ENCODE measurements at regions not wholly inside any gene's neighbourhood (a gene's known extent, or its start where the extent isn't known, plus 50 kb on each side); places are given as distances from the start of the nearest gene placed in this dataset.

DNA sequence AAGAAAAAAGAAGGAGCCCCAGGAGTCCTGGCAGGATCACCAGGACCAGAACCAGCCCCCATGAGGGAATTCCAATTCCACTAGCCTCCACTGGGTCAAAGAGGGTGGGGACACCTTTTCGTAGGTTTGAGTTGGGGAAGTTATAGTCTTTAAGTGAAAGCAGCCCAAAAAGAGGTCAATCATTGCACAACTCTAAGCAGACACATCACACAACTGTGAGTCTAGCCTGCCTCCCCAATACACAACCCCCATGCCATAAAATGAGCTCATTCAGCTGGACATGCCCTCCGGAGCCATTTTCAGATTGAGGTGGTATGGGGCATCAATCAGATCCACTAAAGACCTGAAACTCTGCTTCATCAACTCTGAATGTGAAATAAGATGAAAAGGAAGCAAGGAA lies 179.9 kb downstream of the NPHP4 start:
- Mint-ChIP-seq H3K4me1 (ENCODE audit: low read depth) (no peaks in the 10 kb centered on the region), H3K9me3 (no peaks in the 10 kb centered on the region), H3K27me3 (ENCODE audit: low read depth) (no peaks in the 10 kb centered on the region), H3K36me3 (ENCODE audit: low read depth) (no peaks in the 10 kb centered on the region), H3K27ac (no peak overlapping the region), H3K4me3 (no peak overlapping the region)
- DNase-seq (ENCODE audit: low spot score): no peak

DNA sequence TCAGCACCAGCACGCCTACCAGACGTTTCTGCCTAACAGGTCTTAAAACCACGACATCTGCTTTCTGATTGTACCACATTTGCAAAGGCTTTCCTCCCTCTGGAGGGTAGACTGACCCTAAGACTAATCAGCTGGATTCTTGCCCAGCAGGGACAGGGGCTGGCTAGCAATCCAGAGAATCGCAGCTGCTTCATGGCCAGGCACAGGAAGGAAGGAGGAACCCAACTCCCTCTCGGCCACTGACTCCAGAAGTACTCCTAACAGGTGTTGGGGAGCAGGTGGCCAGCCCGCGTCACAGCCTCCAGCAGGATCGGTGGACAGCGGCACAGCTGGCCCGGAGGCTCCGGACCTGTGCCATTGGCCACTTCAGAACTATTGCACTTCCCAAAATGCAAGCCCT lies 180.8 kb downstream of the NPHP4 start:
- no peak for DNase-seq (ENCODE audit: low spot score)
- no peak overlapping the region for H3K27ac Mint-ChIP-seq
- H3K4me1 Mint-ChIP-seq (ENCODE audit: low read depth): no peaks in the 10 kb centered on the region
- H3K4me3 Mint-ChIP-seq: no peak overlapping the region
- H3K36me3 Mint-ChIP-seq (ENCODE audit: low read depth): no peaks in the 10 kb centered on the region
- no peaks in the 10 kb centered on the region for H3K27me3 Mint-ChIP-seq (ENCODE audit: low read depth)
- H3K9me3 Mint-ChIP-seq: no peaks in the 10 kb centered on the region

DNA sequence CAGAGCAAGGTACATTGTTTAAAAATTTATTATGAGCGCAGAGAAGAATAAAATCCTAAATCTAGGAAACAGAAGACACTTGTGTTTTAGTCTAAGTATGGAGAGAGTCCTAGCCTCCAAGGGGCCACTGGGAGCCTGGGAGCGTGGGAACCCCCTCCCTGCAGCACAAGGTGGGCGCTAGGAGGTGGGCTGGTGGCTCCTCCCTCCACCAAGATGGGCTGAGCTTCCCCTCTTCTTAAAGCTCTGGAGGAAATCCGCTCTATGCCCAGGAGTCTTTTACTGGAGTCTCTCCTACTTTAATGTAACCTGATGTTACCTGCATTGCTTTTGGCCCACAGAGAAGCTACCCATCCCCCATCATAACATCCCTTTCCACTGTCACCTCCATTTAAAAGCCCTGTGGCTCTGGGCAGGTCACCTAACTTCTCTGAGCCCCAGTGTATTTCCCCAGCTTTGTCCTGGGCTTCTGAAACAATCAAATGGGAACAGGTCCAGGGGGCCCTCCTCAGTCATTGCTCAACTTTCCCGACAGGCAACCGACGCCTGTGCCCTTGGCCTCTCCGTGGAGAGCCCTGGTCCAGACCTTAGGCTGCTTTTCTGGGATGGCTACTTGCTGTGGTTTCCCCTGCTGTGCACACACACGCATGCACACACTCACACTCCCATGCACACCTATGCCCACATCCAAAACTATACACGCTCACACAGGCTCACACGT lies 181.5 kb downstream of the NPHP4 start:
- Mint-ChIP-seq H3K9me3 (no peaks in the 10 kb centered on the region), H3K4me1 (ENCODE audit: low read depth) (no peaks in the 10 kb centered on the region), H3K27me3 (ENCODE audit: low read depth) (no peaks in the 10 kb centered on the region), H3K4me3 (no peak overlapping the region), H3K36me3 (ENCODE audit: low read depth) (no peaks in the 10 kb centered on the region), H3K27ac (no peak overlapping the region)
- no peak for DNase-seq (ENCODE audit: low spot score)

DNA sequence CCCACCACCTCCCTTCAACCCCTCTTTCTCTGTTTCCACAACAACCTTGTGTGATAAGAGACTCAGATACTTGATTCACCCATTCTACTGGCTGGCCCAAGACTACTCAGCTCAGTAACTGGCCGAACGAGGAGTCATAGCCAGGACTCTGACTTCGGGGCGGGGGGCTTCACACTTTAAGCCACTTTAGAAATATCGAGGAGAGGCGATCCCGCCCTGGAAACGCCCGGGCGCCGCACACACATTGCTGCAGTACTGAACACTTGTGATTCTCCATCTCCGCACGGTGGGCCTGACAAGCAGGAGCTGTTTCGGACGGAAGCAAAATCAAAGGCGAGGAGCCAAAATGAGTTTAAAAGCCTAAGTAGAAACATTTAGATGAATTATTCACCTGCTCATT lies 182.1 kb downstream of the NPHP4 start:
- H3K4me1 Mint-ChIP-seq (ENCODE audit: low read depth): no peaks in the 10 kb centered on the region
- no peaks in the 10 kb centered on the region for H3K27me3 Mint-ChIP-seq (ENCODE audit: low read depth)
- H3K9me3 Mint-ChIP-seq: no peaks in the 10 kb centered on the region
- DNase-seq (ENCODE audit: low spot score): no peak
- no peak overlapping the region for H3K4me3 Mint-ChIP-seq
- no peaks in the 10 kb centered on the region for H3K36me3 Mint-ChIP-seq (ENCODE audit: low read depth)
- H3K27ac Mint-ChIP-seq: no peak overlapping the region

DNA sequence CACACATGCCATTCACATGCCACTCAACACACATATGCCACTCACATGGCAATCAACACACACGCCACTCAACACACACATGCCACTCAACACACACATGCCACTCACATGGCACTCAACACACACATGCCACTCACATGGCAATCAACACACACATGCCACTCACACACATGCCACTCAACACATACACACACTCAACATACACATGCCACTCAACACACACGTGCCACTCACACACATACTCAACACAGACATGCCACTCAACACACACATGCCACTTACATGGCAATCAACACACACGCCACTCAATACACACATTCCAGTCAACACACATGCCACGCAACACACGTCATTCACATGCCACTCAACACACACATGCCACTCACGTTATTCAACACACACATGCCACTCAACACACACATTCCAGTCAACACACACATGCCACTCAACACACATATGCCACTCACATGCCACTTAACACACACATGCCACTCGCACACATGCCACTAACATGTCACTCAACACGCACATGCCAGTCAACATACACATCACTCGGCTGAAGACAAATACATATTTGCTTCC lies 182.9 kb downstream of the NPHP4 start:
- H3K27me3 Mint-ChIP-seq (ENCODE audit: low read depth): no peaks in the 10 kb centered on the region
- no peak for DNase-seq (ENCODE audit: low spot score)
- no peak overlapping the region for H3K4me3 Mint-ChIP-seq
- H3K36me3 Mint-ChIP-seq (ENCODE audit: low read depth): no peaks in the 10 kb centered on the region
- H3K27ac Mint-ChIP-seq: no peak overlapping the region
- H3K4me1 Mint-ChIP-seq (ENCODE audit: low read depth): no peaks in the 10 kb centered on the region
- no peaks in the 10 kb centered on the region for H3K9me3 Mint-ChIP-seq

DNA sequence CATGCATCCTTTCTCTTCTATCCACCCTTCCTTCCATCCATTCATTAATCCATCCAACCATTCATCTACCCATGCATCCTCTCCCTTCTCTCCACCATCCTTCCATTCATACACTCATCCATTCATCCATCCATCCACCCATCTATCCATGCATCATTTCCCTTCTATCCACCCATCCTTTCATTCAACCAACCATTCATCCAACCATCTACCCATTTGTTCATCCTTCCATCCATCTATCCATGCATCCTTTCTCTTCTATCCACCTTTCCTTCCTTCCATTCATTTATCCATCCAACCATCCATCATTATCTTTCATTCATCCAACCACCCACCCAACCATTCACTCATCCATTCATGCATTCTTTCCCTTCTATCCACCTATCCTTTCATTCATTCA lies 188.4 kb downstream of the NPHP4 start:
- Mint-ChIP-seq H3K4me3 (no peak overlapping the region), H3K27me3 (ENCODE audit: low read depth) (no peaks in the 10 kb centered on the region)

DNA sequence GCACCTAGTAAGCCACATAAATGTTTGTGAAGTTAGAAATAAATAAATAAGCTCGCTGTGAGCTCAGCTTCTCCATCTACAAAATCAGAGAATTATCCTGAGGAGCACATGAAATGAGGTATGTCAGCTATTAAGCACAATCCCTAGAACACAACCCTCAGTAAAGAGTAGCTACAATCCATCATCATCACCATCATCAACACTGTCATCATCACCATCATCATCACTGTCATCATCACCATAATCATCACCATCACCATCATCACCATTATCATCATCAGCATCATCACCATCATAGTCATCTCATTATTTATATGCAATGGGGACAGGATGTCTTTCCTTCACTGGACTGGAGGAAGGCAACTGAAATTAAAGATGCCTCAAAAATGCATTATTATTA lies 189.6 kb downstream of the NPHP4 start:
- DNase-seq (ENCODE audit: low spot score): no peak
- H3K4me3 Mint-ChIP-seq: no peak overlapping the region
- H3K27ac Mint-ChIP-seq: no peak overlapping the region
- H3K4me1 Mint-ChIP-seq (ENCODE audit: low read depth): no peaks in the 10 kb centered on the region
- no peaks in the 10 kb centered on the region for H3K9me3 Mint-ChIP-seq
- H3K27me3 Mint-ChIP-seq (ENCODE audit: low read depth): no peaks in the 10 kb centered on the region
- no peaks in the 10 kb centered on the region for H3K36me3 Mint-ChIP-seq (ENCODE audit: low read depth)

More for the DNA sequence above, 188.4 kb downstream of the NPHP4 start:
- no peaks in the 10 kb centered on the region for H3K36me3 Mint-ChIP-seq (ENCODE audit: low read depth)
- no peaks in the 10 kb centered on the region for H3K4me1 Mint-ChIP-seq (ENCODE audit: low read depth)
- no peak overlapping the region for H3K27ac Mint-ChIP-seq
- DNase-seq (ENCODE audit: low spot score): no peak
- H3K9me3 Mint-ChIP-seq: no peaks in the 10 kb centered on the region

DNA sequence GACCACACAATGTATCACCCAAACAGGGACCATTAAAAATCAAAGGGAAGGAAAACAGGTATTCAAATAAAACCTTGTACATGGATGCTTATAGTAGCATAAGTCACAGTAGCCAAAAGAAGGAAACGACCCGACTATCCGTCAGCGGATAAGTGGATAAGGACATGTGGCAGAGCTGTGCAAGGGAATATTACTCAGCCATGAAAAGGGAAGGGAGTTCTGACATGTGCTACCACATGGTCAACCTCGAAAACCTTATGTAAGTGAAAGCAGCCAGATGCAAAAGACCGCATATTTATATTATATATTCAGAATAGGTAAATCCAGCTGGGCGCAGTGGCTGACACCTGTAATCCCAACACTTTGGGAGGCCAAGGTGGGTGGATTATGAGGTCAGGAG lies 193.3 kb downstream of the NPHP4 start:
- Mint-ChIP-seq H3K9me3 (no peaks in the 10 kb centered on the region), H3K27ac (no peak overlapping the region), H3K36me3 (ENCODE audit: low read depth) (no peaks in the 10 kb centered on the region), H3K4me1 (ENCODE audit: low read depth) (no peaks in the 10 kb centered on the region), H3K27me3 (ENCODE audit: low read depth) (no peaks in the 10 kb centered on the region), H3K4me3 (no peak overlapping the region)
- DNase-seq (ENCODE audit: low spot score): no peak

DNA sequence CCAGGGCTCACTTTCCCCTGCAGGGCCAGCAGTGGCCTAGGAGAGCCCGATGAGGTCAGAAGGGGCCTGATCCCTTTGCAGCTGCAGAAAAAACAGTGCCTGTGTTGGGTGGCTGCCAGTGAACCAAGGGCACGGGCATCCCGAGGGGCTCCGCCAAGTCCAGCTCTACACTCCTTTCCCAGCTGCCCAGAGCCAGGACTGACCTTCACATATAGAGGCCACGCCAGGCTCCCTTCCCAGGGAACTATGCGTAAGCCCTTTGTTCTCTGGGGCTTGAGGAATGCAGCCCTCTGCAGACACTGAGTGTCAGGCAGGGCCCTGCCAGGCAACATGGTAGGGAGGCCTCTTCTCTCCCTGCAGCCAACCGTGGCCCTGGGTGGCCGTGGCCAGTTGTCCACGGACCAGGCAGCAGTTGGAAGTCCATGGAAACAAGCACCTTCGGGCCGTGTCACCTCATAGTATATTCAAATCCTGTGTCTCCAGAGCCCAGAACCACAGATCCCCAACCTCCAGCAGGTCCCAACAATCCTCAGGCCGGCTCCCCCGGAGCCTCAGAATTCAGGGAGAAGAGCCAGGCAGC lies 194.0 kb downstream of the NPHP4 start:
- H3K4me1 Mint-ChIP-seq (ENCODE audit: low read depth): no peaks in the 10 kb centered on the region
- H3K27ac Mint-ChIP-seq: no peak overlapping the region
- H3K9me3 Mint-ChIP-seq: no peaks in the 10 kb centered on the region
- no peaks in the 10 kb centered on the region for H3K36me3 Mint-ChIP-seq (ENCODE audit: low read depth)
- no peaks in the 10 kb centered on the region for H3K27me3 Mint-ChIP-seq (ENCODE audit: low read depth)
- DNase-seq (ENCODE audit: low spot score): no peak
- H3K4me3 Mint-ChIP-seq: no peak overlapping the region

DNA sequence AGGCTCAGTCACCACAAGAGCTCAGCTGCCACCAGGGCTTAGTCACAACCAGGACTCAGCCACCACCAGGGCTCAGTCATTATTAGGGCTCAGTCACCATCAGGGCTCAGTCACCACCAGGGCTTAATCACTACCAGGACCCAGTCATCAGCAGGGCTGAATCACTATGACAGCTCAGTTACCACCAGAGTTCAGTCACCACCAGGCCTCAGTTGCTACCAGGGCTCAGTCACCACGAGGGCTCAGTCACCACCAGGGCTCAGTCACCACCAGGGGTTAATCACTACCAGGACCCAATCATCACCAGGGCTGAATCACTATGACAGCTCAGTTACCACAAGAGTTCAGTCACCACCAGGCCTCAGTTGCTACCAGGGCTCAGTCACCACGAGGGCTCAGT lies 196.2 kb downstream of the NPHP4 start:
- no peak overlapping the region for H3K4me3 Mint-ChIP-seq
- no peak overlapping the region for H3K27ac Mint-ChIP-seq
- H3K9me3 Mint-ChIP-seq: no peaks in the 10 kb centered on the region
- DNase-seq (ENCODE audit: low spot score): no peak
- no peaks in the 10 kb centered on the region for H3K36me3 Mint-ChIP-seq (ENCODE audit: low read depth)
- H3K27me3 Mint-ChIP-seq (ENCODE audit: low read depth): no peaks in the 10 kb centered on the region
- no peaks in the 10 kb centered on the region for H3K4me1 Mint-ChIP-seq (ENCODE audit: low read depth)

DNA sequence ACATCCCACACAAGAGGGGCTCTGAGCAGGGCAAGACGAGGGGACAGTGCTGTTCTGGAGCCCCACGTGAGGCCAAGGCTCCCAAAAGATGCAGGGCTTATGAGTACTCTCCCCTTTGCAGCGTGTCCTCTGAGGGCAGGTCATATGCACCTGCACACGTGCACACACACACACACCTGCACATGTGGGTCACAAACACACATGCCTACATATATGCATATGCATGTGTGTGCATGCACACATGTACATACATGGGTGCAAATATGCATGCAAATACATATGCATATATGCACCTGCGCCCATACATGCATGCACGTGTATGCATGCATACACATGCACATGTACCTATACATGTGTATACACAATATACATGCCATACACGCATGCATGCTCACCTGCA lies 197.9 kb downstream of the NPHP4 start:
- no peaks in the 10 kb centered on the region for H3K4me1 Mint-ChIP-seq (ENCODE audit: low read depth)
- no peak overlapping the region for H3K4me3 Mint-ChIP-seq
- H3K27me3 Mint-ChIP-seq (ENCODE audit: low read depth): no peaks in the 10 kb centered on the region
- H3K36me3 Mint-ChIP-seq (ENCODE audit: low read depth): no peaks in the 10 kb centered on the region
- DNase-seq (ENCODE audit: low spot score): no peak
- no peak overlapping the region for H3K27ac Mint-ChIP-seq
- H3K9me3 Mint-ChIP-seq: peaks cover 5% of the 10 kb centered on the region

DNA sequence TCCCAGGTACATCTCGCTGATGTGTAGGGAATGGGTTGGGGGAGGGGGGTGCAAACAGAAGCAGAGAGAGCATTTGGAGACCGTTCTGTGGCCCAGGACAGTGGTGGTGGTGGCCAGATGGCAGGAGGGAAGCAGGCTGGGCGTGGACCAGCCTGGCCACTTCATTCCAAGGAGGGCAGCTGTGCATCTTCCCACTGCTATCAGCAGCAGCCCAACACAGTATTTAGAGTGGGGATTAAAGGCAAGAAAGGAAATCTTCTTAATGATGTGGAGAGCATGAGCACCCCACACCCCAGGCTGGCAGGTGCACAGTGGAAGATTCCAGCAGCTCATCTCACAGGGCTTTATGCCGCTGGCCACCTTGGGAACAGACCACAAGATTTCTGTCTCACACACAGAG lies 198.7 kb downstream of the NPHP4 start:
- no peak overlapping the region for H3K4me3 Mint-ChIP-seq
- H3K9me3 Mint-ChIP-seq: peaks cover 5% of the 10 kb centered on the region
- H3K4me1 Mint-ChIP-seq (ENCODE audit: low read depth): no peaks in the 10 kb centered on the region
- H3K27ac Mint-ChIP-seq: no peak overlapping the region
- H3K36me3 Mint-ChIP-seq (ENCODE audit: low read depth): no peaks in the 10 kb centered on the region
- H3K27me3 Mint-ChIP-seq (ENCODE audit: low read depth): no peaks in the 10 kb centered on the region
- DNase-seq (ENCODE audit: low spot score): no peak

DNA sequence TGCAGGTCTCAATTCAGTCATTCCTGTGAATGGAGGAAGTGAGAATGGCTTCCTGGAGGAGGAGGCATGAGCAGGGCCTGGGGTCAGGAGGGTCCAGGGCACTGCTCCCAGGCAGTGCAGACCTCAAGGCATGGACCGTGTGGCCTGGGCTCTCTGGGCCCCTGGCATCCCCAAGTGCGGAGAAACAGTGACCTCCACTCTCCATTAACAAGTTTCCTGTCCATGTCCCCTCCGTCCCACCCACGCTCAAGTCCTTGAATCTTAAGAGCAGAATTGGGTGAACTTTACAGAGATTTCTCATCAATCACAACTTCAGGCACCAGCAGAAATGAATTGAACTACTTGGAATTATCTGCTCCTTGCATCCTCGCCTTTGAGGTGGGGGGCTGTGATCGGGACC lies 211.1 kb downstream of the NPHP4 start:
- Mint-ChIP-seq H3K27me3 (ENCODE audit: low read depth) (no peaks in the 10 kb centered on the region), H3K27ac (no peak overlapping the region), H3K4me3 (no peak overlapping the region), H3K9me3 (no peaks in the 10 kb centered on the region), H3K36me3 (ENCODE audit: low read depth) (no peaks in the 10 kb centered on the region), H3K4me1 (ENCODE audit: low read depth) (no peaks in the 10 kb centered on the region)
- no peak for DNase-seq (ENCODE audit: low spot score)

DNA sequence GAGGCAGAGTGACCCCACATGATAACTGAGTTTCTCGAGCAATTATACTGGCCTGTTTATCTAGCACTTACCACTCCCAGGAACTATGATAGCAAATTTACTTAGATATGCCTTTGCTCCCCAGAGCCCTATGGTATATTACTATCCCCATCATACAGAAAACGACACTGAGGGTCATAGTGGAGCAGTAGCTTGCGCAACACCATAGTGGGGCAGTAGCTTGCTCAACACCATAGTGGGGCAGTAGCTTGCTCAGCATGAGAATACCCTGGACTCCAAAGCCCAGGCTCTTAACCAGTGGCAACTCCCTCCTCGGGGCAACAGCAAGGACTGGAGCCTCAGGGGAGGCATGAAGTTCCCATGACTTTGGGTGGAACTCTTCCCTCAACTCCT lies 211.9 kb downstream of the NPHP4 start:
- Mint-ChIP-seq H3K4me1 (ENCODE audit: low read depth) (no peaks in the 10 kb centered on the region), H3K36me3 (ENCODE audit: low read depth) (no peaks in the 10 kb centered on the region), H3K9me3 (no peaks in the 10 kb centered on the region), H3K4me3 (no peak overlapping the region), H3K27me3 (ENCODE audit: low read depth) (no peaks in the 10 kb centered on the region), H3K27ac (no peak overlapping the region)
- no peak for DNase-seq (ENCODE audit: low spot score)

All from T-helper 2 cell treated with Interferon-gamma antibody and Interleukin-4, amounts not matched to agents 5 μg/mL and 100 μg/mL, for 36 hours (primary cell).